K562 (cell line): ENCODE measurements at regions not wholly inside any gene's neighbourhood (a gene's known extent, or its start where the extent isn't known, plus 50 kb on each side); places are given as distances from the start of the nearest gene placed in this dataset.

Source experiments
- ATAC-seq: fragments of 200-7000 bp; cut with Tn5 transposase; 3 replicates; pipeline ENCODE4 v1.9.1; 2020; ENCODE audit warnings: moderate library complexity
- BruUV-seq: library from RNA; stranded (reverse); fragments of 400-500 nt; replicated peaks from 2 replicates; lab custom pipeline; 2021; lab: Mats Ljungman, UMichigan
- CTCF ChIA-PET: fragments of 300-600 bp; formaldehyde crosslinking; extraction: SDS; loops from one replicate; lab custom pipeline; 2021; ENCODE audit warnings: low intra/inter-chr PET ratio; lab: Yijun Ruan, JAX
- POLR2A ChIA-PET: fragments of 300-600, 350-650 bp; sonication (Branson Sonifier 250); formaldehyde crosslinking; extraction: SDS; loops from one replicate; lab custom pipeline; 2021; ENCODE audit warnings: antibody characterized with exemption, inconsistent platforms; lab: Yijun Ruan, JAX
- DNase-seq, 4 experiments: peaks; one replicate each; pipeline versions ENCODE4 v3.0.0 to v3.0.0-alpha.2; 2011 to 2018; ENCODE audit warnings: low spot score in 3 of 4, mixed read lengths in 3 of 4; ENCODE audit errors: extremely low read depth in 1 of 4
- FAIRE-seq: peaks from 2 replicates; lab custom pipeline; 2011; peaks lifted over from hg19 to GRCh38; lab: Jason Lieb, UNC
- H2AFZ ChIP-seq: 2 replicates; pipeline ENCODE4 v1.6.0; 2011; ENCODE audit warnings: low read depth, low read length, control low read depth, inconsistent platforms
- H3K27ac ChIP-seq: fragments of 200-600 bp; 3 replicates; pipeline ENCODE4 v1.8.0; 2011; ENCODE audit warnings: low read depth, mild to moderate bottlenecking, control low read depth, inconsistent platforms, low read length, moderate library complexity, mixed read lengths; ENCODE audit errors: extremely low read depth
- H3K27me3 ChIP-seq, 2 experiments: fragments of 300-600 bp in 1 of 2; 2 replicates in 1 of 2; 3 replicates in 1 of 2; pipeline versions ENCODE4 v1.6.0 to v1.8.0; 2011; ENCODE audit warnings: inconsistent platforms in 2 of 2, low read length in 2 of 2, mild to moderate bottlenecking in 1 of 2, mixed read lengths in 1 of 2, moderate library complexity in 1 of 2; ENCODE audit not compliant: control insufficient read depth in 2 of 2, insufficient read depth in 2 of 2
- H3K36me3 ChIP-seq: fragments of 300-600 bp; 3 replicates; pipeline ENCODE4 v1.8.0; 2011; ENCODE audit warnings: mild to moderate bottlenecking, low read length, inconsistent platforms; ENCODE audit not compliant: control insufficient read depth, insufficient read depth
- H3K4me1 ChIP-seq, 2 experiments: fragments of 200-600 bp in 1 of 2; replicated peaks in 1 of 2; 2 replicates in 1 of 2; 3 replicates in 1 of 2; pipeline versions ENCODE4 v1.5.1 to v1.8.0; 2011; ENCODE audit warnings: inconsistent platforms in 2 of 2, low read length in 2 of 2, mild to moderate bottlenecking in 1 of 2, mixed read lengths in 1 of 2, moderate library complexity in 1 of 2; ENCODE audit not compliant: control insufficient read depth in 2 of 2, insufficient read depth in 2 of 2
- H3K4me2 ChIP-seq: 2 replicates; pipeline ENCODE4 v1.6.1; 2011; ENCODE audit warnings: low read length, control low read depth, inconsistent platforms, mixed read lengths; ENCODE audit not compliant: insufficient read depth
- H3K4me3 ChIP-seq: fragments of 200-600 bp; sonication (generic), shearing (Covaris generic); 2 replicates; pipeline ENCODE4 v1.5.1; 2016; ENCODE audit warnings: control low read depth, inconsistent platforms
- H3K79me2 ChIP-seq: fragments of 200-600 bp; 3 replicates; pipeline ENCODE4 v1.8.0; 2011; ENCODE audit warnings: low read length, inconsistent platforms; ENCODE audit not compliant: control insufficient read depth, insufficient read depth
- H3K9ac ChIP-seq, 2 experiments: 2 replicates each; pipeline versions ENCODE4 v1.6.0 to v1.6.1; 2011; ENCODE audit warnings: low read depth in 2 of 2, low read length in 2 of 2, control low read depth in 1 of 2, inconsistent platforms in 1 of 2, mild to moderate bottlenecking in 1 of 2, mixed read lengths in 1 of 2; ENCODE audit not compliant: insufficient read depth in 1 of 2
- H3K9me1 ChIP-seq: one replicate; pipeline ENCODE4 v1.6.0; 2011; ENCODE audit warnings: inconsistent platforms, mild to moderate bottlenecking, low read length, moderate library complexity; ENCODE audit not compliant: control insufficient read depth, insufficient read depth
- H3K9me3 ChIP-seq: replicated peaks from 2 replicates; pipeline ENCODE4 v1.5.1; 2011; ENCODE audit warnings: low read depth, low read length, inconsistent platforms; ENCODE audit not compliant: control insufficient read depth, insufficient read depth
- H4K20me1 ChIP-seq: replicated peaks from 2 replicates; pipeline ENCODE4 v1.6.1; 2011; ENCODE audit warnings: low read length, inconsistent platforms, mixed read lengths; ENCODE audit not compliant: control insufficient read depth, insufficient read depth
- GABPA ChIP-seq: fragments of 200-800 bp; sonication (Bioruptor generic); conservative IDR thresholded peaks from 2 replicates; pipeline ENCODE4 v1.6.1; 2016; ENCODE audit warnings: low read depth, missing genetic modification characterization, missing compliant biosample characterization
- HDGF ChIP-seq: fragments of 450-650 bp; IDR thresholded peaks from 2 replicates; pipeline ENCODE4 v1.6.1; 2016
- HIVEP1 ChIP-seq: fragments of 250-450 bp; sonication (Bioruptor Pico); IDR thresholded peaks from 2 replicates; pipeline ENCODE4 v1.4.0; 2020; ENCODE audit warnings: mild to moderate bottlenecking
- MTF1 ChIP-seq: fragments of 250-450 bp; sonication (Bioruptor Pico); IDR thresholded peaks from 2 replicates; pipeline ENCODE4 v1.9.0; 2021; ENCODE audit warnings: moderate library complexity, mild to moderate bottlenecking, inconsistent platforms, borderline replicate concordance
- TEAD4 ChIP-seq, 2 experiments: sonication (generic) in 1 of 2; formaldehyde crosslinking in 1 of 2; IDR thresholded peaks; 2 replicates each; pipeline versions ENCODE4 v1.6.1 to v1.8.0; 2012 to 2022; ENCODE audit warnings: borderline replicate concordance in 1 of 2, inconsistent platforms in 1 of 2, low read length in 1 of 2, mild to moderate bottlenecking in 1 of 2, missing genetic modification reagents in 1 of 2
- THAP7 ChIP-seq: fragments of 250-450 bp; sonication (Bioruptor Pico); IDR thresholded peaks from 2 replicates; pipeline ENCODE4 v1.5.0; 2021
- ZBTB9 ChIP-seq: fragments of 450-650 bp; formaldehyde crosslinking; IDR thresholded peaks from 2 replicates; pipeline ENCODE4 v1.4.0; 2020; ENCODE audit warnings: mild to moderate bottlenecking, moderate library complexity
- ZNF318 ChIP-seq, 2 experiments: fragments of 450-650 bp; IDR thresholded peaks; 2 replicates each; pipeline ENCODE4 v1.6.1; 2016; ENCODE audit warnings: mild to moderate bottlenecking in 2 of 2, borderline replicate concordance in 1 of 2, low read depth in 1 of 2, moderate library complexity in 1 of 2
- in situ Hi-C: fragments of 300-500 bp; cut with MboI; formaldehyde crosslinking; loops from 4 replicates; pipeline ENCODE4 v1.15.0; 2018; ENCODE audit warnings: inconsistent platforms, mixed read lengths
- intact Hi-C: fragments of 100-400 bp; cut with micrococcal nuclease; formaldehyde crosslinking; loops from 2 replicates; pipeline ENCODE4 v1.14.2; 2022

GRCh38 chr10:8810677-8811076 lies 756.2 kb downstream of the GATA3 start:
- POLR2A ChIA-PET: no interaction called here
- Histone ChIP-seq H3K4me2 (no peak overlapping the region), H4K20me1 (no peaks in the 10 kb centered on the region), H3K9ac (no peak overlapping the region), H3K4me3 (no peak overlapping the region), H3K27ac (no peak overlapping the region), H3K9me3 (no peaks in the 10 kb centered on the region), H3K36me3 (no peaks in the 10 kb centered on the region), H3K79me2 (no peaks in the 10 kb centered on the region), H3K4me1 (no peaks in the 10 kb centered on the region), H3K9me1 (no peaks in the 10 kb centered on the region), H3K27me3 (no peaks in the 10 kb centered on the region), H2AFZ (no peak overlapping the region)
- CTCF ChIA-PET: no interaction called here
- TF ChIP-seq ZBTB9 (CRISPR knock-in tag) (no peak), THAP7 (no peak), HDGF (no peak), HIVEP1 (CRISPR knock-in tag) (no peak), TEAD4 (IDR thresholded peaks at IDR 0.05; ENCODE audit: low read length) (no peak), TEAD4 (CRISPR knock-in tag; IDR thresholded peaks at IDR 0.05; ENCODE audit: borderline replicate concordance) (no peak), GABPA (tag) (no peak), ZNF318 (IDR thresholded peaks at IDR 0.05; ENCODE audit: borderline replicate concordance in 1 of 2, low read depth in 1 of 2) (no peak), MTF1 (CRISPR knock-in tag) (no peak)
- intact Hi-C loops (no loop called here), in situ Hi-C loops (no loop called here)
- ATAC-seq: no peak
- DNase-seq: no peak
- no peak for FAIRE-seq
- no TSS peak for BruUV-seq
